A673 (cell line): ENCODE measurements at regions not wholly inside any gene's neighbourhood (a gene's known extent, or its start where the extent isn't known, plus 50 kb on each side); places are given as distances from the start of the nearest gene placed in this dataset.
A peak's percentile ranks its signal among the peaks of the same experiment; 100 is the strongest.

ENCODE experiments used
- CTCF ChIP-seq: fragments of 300-800, 200-600 bp; sonication (generic); conservative IDR thresholded peaks from 2 replicates; pipeline ENCODE4 v1.5.1; 2017; ENCODE audit warnings: low read depth, mild to moderate bottlenecking, antibody characterized with exemption, low read length, moderate library complexity, mixed read lengths
- EZH2 ChIP-seq: fragments of 200-600 bp; sonication (generic); IDR thresholded peaks from 2 replicates; pipeline ENCODE4 v1.6.1; 2017; ENCODE audit warnings: borderline replicate concordance, low read depth, mild to moderate bottlenecking, mixed read lengths, antibody characterized with exemption, low read length; ENCODE audit not compliant: poor library complexity, severe bottlenecking

GRCh38 chr5:152514827-152515397, 109.8 kb upstream of the NMUR2 start:
- TF ChIP-seq CTCF (peak; percentile 63), EZH2 (no peak)
